Osteoblast (primary cell): ENCODE measurements at regions not wholly inside any gene's neighbourhood (a gene's known extent, or its start where the extent isn't known, plus 50 kb on each side); places are given as distances from the start of the nearest gene placed in this dataset.

Experiments
- DNase-seq: peaks from one replicate; pipeline ENCODE4 v3.0.0; 2011; ENCODE audit warnings: low spot score, mixed read lengths; ENCODE audit not compliant: insufficient read length; ENCODE audit errors: missing footprints
- H2AFZ ChIP-seq: 2 replicates; pipeline ENCODE4 v1.6.0; 2011; ENCODE audit warnings: mild to moderate bottlenecking, low read length
- H3K27ac ChIP-seq: 2 replicates; pipeline ENCODE4 v1.5.1; 2011; ENCODE audit warnings: mild to moderate bottlenecking, low read depth, low read length, moderate library complexity
- H3K27me3 ChIP-seq: 2 replicates; pipeline ENCODE4 v1.6.0; 2012; ENCODE audit warnings: mild to moderate bottlenecking, control low read depth, inconsistent platforms, low read length, moderate library complexity; ENCODE audit not compliant: insufficient read depth
- H3K36me3 ChIP-seq: 2 replicates; pipeline ENCODE4 v1.5.1; 2011; ENCODE audit warnings: mild to moderate bottlenecking, low read length, control low read depth, moderate library complexity; ENCODE audit not compliant: insufficient read depth
- H3K4me1 ChIP-seq: 2 replicates; pipeline ENCODE4 v1.5.1; 2011; ENCODE audit warnings: mild to moderate bottlenecking, low read length, control low read depth, moderate library complexity; ENCODE audit not compliant: insufficient read depth
- H3K4me2 ChIP-seq: 2 replicates; pipeline ENCODE4 v1.6.0; 2011; ENCODE audit warnings: mild to moderate bottlenecking, low read length; ENCODE audit not compliant: insufficient read depth
- H3K4me3 ChIP-seq: fragments of 200-600 bp; sonication (generic); 3 replicates; pipeline ENCODE4 v1.5.1; 2012; ENCODE audit warnings: mild to moderate bottlenecking, low read length, inconsistent platforms; ENCODE audit not compliant: insufficient read depth
- H3K79me2 ChIP-seq: 2 replicates; pipeline ENCODE4 v1.6.0; 2012; ENCODE audit warnings: mild to moderate bottlenecking, low read length, control low read depth, inconsistent platforms; ENCODE audit not compliant: insufficient read depth
- H3K9me3 ChIP-seq: 2 replicates; pipeline ENCODE4 v1.5.1; 2011; ENCODE audit warnings: low read depth, low read length, control low read depth
- H4K20me1 ChIP-seq: 2 replicates; pipeline ENCODE4 v1.6.0; 2012; ENCODE audit warnings: mild to moderate bottlenecking, low read length, control low read depth; ENCODE audit not compliant: insufficient read depth
- TF ChIP-seq, protein P1 (sequence below): IDR thresholded peaks from 2 replicates; pipeline ENCODE4 v1.5.1; 2011; ENCODE audit warnings: mild to moderate bottlenecking, low read depth, low read length, moderate library complexity; ENCODE audit errors: extremely low read depth

DNA sequence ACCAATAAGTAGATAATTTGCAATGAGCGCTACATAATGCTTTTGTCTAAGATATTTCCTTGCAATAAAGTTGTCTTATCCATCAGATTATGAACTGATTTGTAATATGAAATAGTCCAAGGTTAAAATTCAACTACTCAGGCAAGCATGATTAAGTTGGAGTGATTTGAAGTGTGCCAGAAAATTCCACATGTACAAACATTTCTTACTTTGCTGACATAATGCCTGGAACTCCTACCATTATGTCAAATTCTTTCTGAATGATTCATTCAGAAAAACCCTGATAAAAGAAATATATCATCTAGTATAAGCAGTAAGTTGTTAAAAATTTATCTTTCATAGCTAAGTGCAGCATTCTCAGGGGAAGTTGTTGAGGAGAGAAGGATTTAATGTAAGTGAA is 87.3 kb downstream of the CBLN2 start:
- Histone ChIP-seq H3K4me1 (no peaks in the 10 kb centered on the region), H3K4me2 (no peak overlapping the region), H3K27ac (no peak overlapping the region), H3K27me3 (no peaks in the 10 kb centered on the region), H3K79me2 (no peaks in the 10 kb centered on the region), H3K9me3 (peaks cover 7% of the 10 kb centered on the region), H4K20me1 (no peaks in the 10 kb centered on the region), H2AFZ (no peak overlapping the region), H3K4me3 (no peak overlapping the region), H3K36me3 (no peaks in the 10 kb centered on the region)
- DNase-seq: no peak
- TF ChIP-seq, protein P1, sequence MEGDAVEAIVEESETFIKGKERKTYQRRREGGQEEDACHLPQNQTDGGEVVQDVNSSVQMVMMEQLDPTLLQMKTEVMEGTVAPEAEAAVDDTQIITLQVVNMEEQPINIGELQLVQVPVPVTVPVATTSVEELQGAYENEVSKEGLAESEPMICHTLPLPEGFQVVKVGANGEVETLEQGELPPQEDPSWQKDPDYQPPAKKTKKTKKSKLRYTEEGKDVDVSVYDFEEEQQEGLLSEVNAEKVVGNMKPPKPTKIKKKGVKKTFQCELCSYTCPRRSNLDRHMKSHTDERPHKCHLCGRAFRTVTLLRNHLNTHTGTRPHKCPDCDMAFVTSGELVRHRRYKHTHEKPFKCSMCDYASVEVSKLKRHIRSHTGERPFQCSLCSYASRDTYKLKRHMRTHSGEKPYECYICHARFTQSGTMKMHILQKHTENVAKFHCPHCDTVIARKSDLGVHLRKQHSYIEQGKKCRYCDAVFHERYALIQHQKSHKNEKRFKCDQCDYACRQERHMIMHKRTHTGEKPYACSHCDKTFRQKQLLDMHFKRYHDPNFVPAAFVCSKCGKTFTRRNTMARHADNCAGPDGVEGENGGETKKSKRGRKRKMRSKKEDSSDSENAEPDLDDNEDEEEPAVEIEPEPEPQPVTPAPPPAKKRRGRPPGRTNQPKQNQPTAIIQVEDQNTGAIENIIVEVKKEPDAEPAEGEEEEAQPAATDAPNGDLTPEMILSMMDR: no peak

DNA sequence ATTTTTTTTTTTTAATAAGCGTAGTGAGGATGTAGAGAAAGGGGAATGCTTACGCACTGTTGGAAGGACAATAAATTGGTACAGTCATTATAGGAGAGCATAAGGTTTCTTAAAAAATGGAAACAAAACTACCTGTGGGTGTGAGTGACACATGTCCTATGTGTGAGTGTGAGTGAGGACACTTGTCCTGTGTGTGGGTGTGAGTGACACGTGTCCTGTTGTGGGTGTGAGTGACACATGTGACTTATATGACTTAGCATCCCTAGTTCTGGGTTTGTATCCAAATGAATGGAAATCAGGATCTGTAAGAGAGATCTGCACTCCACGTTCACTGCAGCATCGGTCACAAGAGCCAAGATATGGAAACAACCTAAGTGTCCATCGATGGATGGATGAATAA is 91.8 kb downstream of the CBLN2 start:
- TF ChIP-seq, protein P1: no peak
- Histone ChIP-seq H3K27me3 (no peaks in the 10 kb centered on the region), H3K27ac (no peak overlapping the region), H3K4me3 (no peak overlapping the region), H4K20me1 (no peaks in the 10 kb centered on the region), H3K36me3 (no peaks in the 10 kb centered on the region), H2AFZ (no peak overlapping the region), H3K4me2 (no peak overlapping the region), H3K4me1 (no peaks in the 10 kb centered on the region), H3K79me2 (no peaks in the 10 kb centered on the region), H3K9me3 (peaks cover 7% of the 10 kb centered on the region)
- no peak for DNase-seq

DNA sequence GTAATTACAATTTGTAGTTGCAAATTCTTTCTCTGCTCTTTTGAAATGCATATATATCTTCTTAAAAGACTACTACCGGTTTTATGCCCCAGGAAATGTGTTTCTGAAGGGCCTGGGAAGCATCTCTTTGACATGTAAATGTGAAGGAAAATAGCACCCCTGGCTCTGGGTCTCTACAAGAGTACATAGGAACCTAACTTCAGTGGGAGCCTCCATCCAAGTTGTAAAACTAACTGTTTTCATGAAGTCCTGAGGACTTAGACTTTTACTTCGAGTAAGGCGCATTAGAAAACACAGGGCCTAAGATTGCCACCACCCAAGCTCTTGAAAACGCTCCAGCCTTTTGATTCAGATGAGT is 99.4 kb downstream of the CBLN2 start:
- Histone ChIP-seq H3K4me3 (no peak overlapping the region), H3K27me3 (no peaks in the 10 kb centered on the region), H3K9me3 (peaks cover 3% of the 10 kb centered on the region), H2AFZ (no peak overlapping the region), H4K20me1 (no peaks in the 10 kb centered on the region), H3K79me2 (no peaks in the 10 kb centered on the region), H3K27ac (no peak overlapping the region), H3K4me2 (no peak overlapping the region), H3K4me1 (no peaks in the 10 kb centered on the region), H3K36me3 (no peaks in the 10 kb centered on the region)
- DNase-seq: no peak
- TF ChIP-seq, protein P1: no peak

DNA sequence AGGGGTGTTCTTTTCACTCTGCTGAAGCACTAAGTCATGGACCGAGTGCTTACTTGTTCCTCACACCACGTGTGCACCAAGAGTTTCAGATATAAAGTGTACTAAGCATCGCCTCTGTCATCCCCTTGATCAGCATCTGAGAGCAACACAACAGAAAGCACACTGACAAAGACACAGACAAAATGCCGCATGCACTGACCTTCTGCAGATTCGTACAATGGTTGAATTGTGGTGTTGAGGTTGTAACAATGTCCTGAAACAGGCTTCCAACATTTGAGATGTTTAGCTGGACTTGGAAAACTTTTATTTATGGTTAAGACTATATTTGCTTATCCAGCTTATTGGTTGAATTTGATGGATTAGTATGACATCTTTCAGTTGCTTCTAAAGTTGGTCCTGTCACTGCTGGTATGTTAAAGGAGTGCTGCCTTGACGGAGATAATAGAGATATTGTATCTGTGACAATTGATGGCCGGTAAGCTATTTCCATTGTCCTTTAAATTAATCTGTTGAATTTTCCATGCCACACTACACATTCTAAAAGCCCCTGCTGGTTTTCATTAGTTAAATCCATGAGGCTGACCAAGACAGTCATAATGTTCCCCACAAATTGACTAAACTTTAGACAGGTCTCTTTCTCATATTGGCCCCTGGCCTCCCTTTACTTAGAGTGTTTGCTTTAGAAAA is 99.9 kb downstream of the CBLN2 start:
- Histone ChIP-seq H3K4me3 (no peak overlapping the region), H3K36me3 (no peaks in the 10 kb centered on the region), H3K79me2 (no peaks in the 10 kb centered on the region), H3K9me3 (peaks cover 3% of the 10 kb centered on the region), H3K4me2 (no peak overlapping the region), H4K20me1 (no peaks in the 10 kb centered on the region), H3K4me1 (no peaks in the 10 kb centered on the region), H3K27ac (no peak overlapping the region), H3K27me3 (no peaks in the 10 kb centered on the region), H2AFZ (no peak overlapping the region)
- no peak for DNase-seq
- TF ChIP-seq, protein P1: no peak
